ENCODE measurements at regions not wholly inside any gene's neighbourhood (a gene's known extent, or its start where the extent isn't known, plus 50 kb on each side); places are given as distances from the start of the nearest gene placed in this dataset.

- TF ChIP-seq CTCF (IDR thresholded peaks at IDR 0.05), result no peak
- H3K4me3 ChIP-seq, result no peak overlapping the region
- peaks cover 0 to 28% (median 8%) of the 10 kb centered on the region in 7 donors for H3K27me3 ChIP-seq
- no peak for ATAC-seq
- H3K36me3 ChIP-seq, result no peaks in the 10 kb centered on the region
- 74 to 82% methylated on average over 12 of the region's 12 CpGs for WGBS, 2 donors
- H3K4me1 ChIP-seq, result no peaks in the 10 kb centered on the region
- peaks cover 0 to 21% (median 0%) of the 10 kb centered on the region in 11 donors for H3K9me3 ChIP-seq
- intact Hi-C loops (cut with DNase I), result loop anchor here in 1 of 10 donors (10.0 kb wide), 1 partner anchor 55 kb away; no protein-coding TSS in a partner anchor
- no peak for DNase-seq
- no peak overlapping the region for H3K27ac ChIP-seq
Measured at GRCh38 chr7:156029460-156030007, 217.3 kb upstream of the SHH start.

- no peaks in the 10 kb centered on the region for H3K36me3 ChIP-seq
- no peaks in the 10 kb centered on the region for H3K4me1 ChIP-seq
- no peak overlapping the region for H3K4me3 ChIP-seq
- 77% methylated on average over 11 of the region's 11 CpGs for WGBS, 2 donors
- H3K27me3 ChIP-seq, result peaks cover 0 to 28% (median 8%) of the 10 kb centered on the region in 7 donors
- DNase-seq, result no peak
- peaks cover 0 to 14% (median 0%) of the 10 kb centered on the region in 11 donors for H3K9me3 ChIP-seq
- no peak overlapping the region for H3K27ac ChIP-seq
- no peak for TF ChIP-seq CTCF (IDR thresholded peaks at IDR 0.05)
- intact Hi-C loops (cut with DNase I), result no loop called here
- ATAC-seq, result no peak
Measured at GRCh38 chr7:156028521-156028920, 216.3 kb upstream of the SHH start.

- ATAC-seq (no peak), DNase-seq (no peak)
- no peak overlapping the region for H3K4me3 ChIP-seq
- intact Hi-C loops (cut with DNase I), result no loop called here
- H3K36me3 ChIP-seq, result no peaks in the 10 kb centered on the region
- peaks cover 0 to 7% (median 0%) of the 10 kb centered on the region in 11 donors for H3K9me3 ChIP-seq
- 76% methylated on average over 6 of the region's 6 CpGs for WGBS, 2 donors
- H3K4me1 ChIP-seq, result no peaks in the 10 kb centered on the region
- H3K27me3 ChIP-seq, result peaks cover 0 to 28% (median 8%) of the 10 kb centered on the region in 7 donors
- no peak for TF ChIP-seq CTCF (IDR thresholded peaks at IDR 0.05)
- no peak overlapping the region for H3K27ac ChIP-seq
Measured at GRCh38 chr7:156027821-156028220, 215.6 kb upstream of the SHH start.

- intact Hi-C loops (cut with DNase I), result no loop called here
- Histone ChIP-seq H3K36me3 (no peaks in the 10 kb centered on the region), H3K27ac (no peak overlapping the region), H3K4me3 (no peak overlapping the region), H3K27me3 (peaks cover 0 to 28% (median 8%) of the 10 kb centered on the region in 7 donors), H3K9me3 (no peaks in the 10 kb centered on the region), H3K4me1 (no peaks in the 10 kb centered on the region)
- no peak for DNase-seq
- no peak for ATAC-seq
- TF ChIP-seq CTCF (IDR thresholded peaks at IDR 0.05), result no peak
- 82 to 87% methylated on average over 12 of the region's 12 CpGs for WGBS, 2 donors
Measured at GRCh38 chr7:156026603-156027002, 214.3 kb upstream of the SHH start.

Measured in heart right ventricle (tissue), 16 donors.